IPS-20b (cell line): ENCODE measurements at regions not wholly inside any gene's neighbourhood (a gene's known extent, or its start where the extent isn't known, plus 50 kb on each side); places are given as distances from the start of the nearest gene placed in this dataset.

Experiments
- H3K27ac ChIP-seq: one replicate; pipeline ENCODE4 v1.5.1; 2013; ENCODE audit warnings: low read length
- H3K27me3 ChIP-seq: 2 replicates; pipeline ENCODE4 v1.6.1; 2013; ENCODE audit warnings: mild to moderate bottlenecking, low read length, inconsistent platforms; ENCODE audit not compliant: insufficient read depth
- H3K36me3 ChIP-seq: 2 replicates; pipeline ENCODE4 v1.6.1; 2013; ENCODE audit warnings: low read depth, mild to moderate bottlenecking, inconsistent platforms, low read length, moderate library complexity; ENCODE audit not compliant: insufficient read depth
- H3K4me1 ChIP-seq: 2 replicates; pipeline ENCODE4 v1.6.1; 2013; ENCODE audit warnings: mild to moderate bottlenecking, control low read depth, inconsistent platforms, low read length, moderate library complexity; ENCODE audit not compliant: insufficient read depth
- H3K4me3 ChIP-seq: 2 replicates; pipeline ENCODE4 v1.5.1; 2013; ENCODE audit warnings: mild to moderate bottlenecking, low read length, inconsistent platforms
- H3K9ac ChIP-seq: 2 replicates; pipeline ENCODE4 v1.6.1; 2013; ENCODE audit warnings: low read depth, mild to moderate bottlenecking, inconsistent platforms, low read length, moderate library complexity
- H3K9me3 ChIP-seq: 2 replicates; pipeline ENCODE4 v1.6.1; 2013; ENCODE audit warnings: mild to moderate bottlenecking, low read depth, low read length, inconsistent platforms; ENCODE audit not compliant: insufficient read depth

- H3K36me3 ChIP-seq, result no peaks in the 10 kb centered on the region
- H3K27ac ChIP-seq, result no peak overlapping the region
- H3K27me3 ChIP-seq, result no peaks in the 10 kb centered on the region
- no peak overlapping the region for H3K4me3 ChIP-seq
- peaks cover 7% of the 10 kb centered on the region; the same call in 1 of the 2 replicates for H3K9me3 ChIP-seq
- no peak overlapping the region for H3K9ac ChIP-seq
- H3K4me1 ChIP-seq, result no peaks in the 10 kb centered on the region
These were observed 357.6 kb upstream of the ID4 start for GRCh38 chr6:19479551-19479950.

- no peak overlapping the region for H3K27ac ChIP-seq
- H3K27me3 ChIP-seq, result no peaks in the 10 kb centered on the region
- H3K4me3 ChIP-seq, result no peak overlapping the region
- no peaks in the 10 kb centered on the region for H3K4me1 ChIP-seq
- H3K9ac ChIP-seq, result no peak overlapping the region
- no peaks in the 10 kb centered on the region for H3K36me3 ChIP-seq
- H3K9me3 ChIP-seq, result no peaks in the 10 kb centered on the region; the same call in 1 of the 2 replicates
These were observed 344.3 kb upstream of the ID4 start for GRCh38 chr6:19492636-19493405.

DNA sequence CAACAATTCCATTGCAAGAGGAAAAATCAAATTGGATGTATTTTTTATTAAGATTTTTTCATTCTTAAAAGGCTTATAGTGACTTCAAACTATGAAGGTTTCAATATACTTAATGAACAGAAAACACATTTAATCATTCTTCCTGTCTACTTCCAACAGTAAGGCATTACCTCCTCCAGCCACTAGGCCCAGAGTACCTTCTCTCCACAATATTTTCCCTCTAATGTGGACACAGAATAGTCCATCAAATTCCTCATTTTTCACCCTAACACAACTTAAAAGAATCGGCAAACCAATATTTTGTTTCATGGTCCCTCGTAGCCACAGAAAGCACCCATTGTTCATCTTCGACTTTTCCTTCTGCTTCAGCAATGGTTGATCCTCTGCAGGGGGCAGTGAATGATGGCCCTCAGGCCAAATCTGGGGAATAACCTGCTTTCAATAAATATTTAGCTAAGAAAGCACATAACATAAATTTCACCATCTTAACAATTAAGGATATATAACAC lies 335.4 kb upstream of the ID4 start:
- no peaks in the 10 kb centered on the region for H3K36me3 ChIP-seq
- H3K9ac ChIP-seq, result no peak overlapping the region
- no peaks in the 10 kb centered on the region for H3K27me3 ChIP-seq
- H3K9me3 ChIP-seq, result peaks cover 13% of the 10 kb centered on the region; the same call in 1 of the 2 replicates
- no peak overlapping the region for H3K27ac ChIP-seq
- no peaks in the 10 kb centered on the region for H3K4me1 ChIP-seq
- H3K4me3 ChIP-seq, result no peak overlapping the region

DNA sequence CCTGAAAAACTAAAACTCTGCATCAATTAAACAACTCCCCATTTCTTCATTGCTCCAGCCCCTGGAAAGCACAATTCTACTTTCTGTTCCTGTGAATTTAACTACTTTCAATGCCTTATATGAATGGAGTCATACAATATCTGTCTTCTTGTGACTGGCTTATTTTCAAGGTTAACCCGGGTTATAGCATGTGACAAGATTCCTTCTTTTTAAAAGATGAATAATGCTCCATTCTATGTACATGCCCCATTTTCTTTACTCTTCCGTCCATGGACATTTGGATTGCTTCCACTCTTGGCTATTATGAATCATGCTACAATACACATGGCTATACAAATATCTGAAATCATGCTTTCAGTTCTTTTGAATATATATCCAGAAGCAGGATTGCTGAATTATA lies 334.9 kb upstream of the ID4 start:
- H3K36me3 ChIP-seq, result no peaks in the 10 kb centered on the region
- no peak overlapping the region for H3K4me3 ChIP-seq
- no peaks in the 10 kb centered on the region for H3K27me3 ChIP-seq
- H3K27ac ChIP-seq, result no peak overlapping the region
- H3K4me1 ChIP-seq, result no peaks in the 10 kb centered on the region
- no peak overlapping the region for H3K9ac ChIP-seq
- H3K9me3 ChIP-seq, result peaks cover 15% of the 10 kb centered on the region; the same call in 1 of the 2 replicates

- H3K27ac ChIP-seq, result no peak overlapping the region
- no peak overlapping the region for H3K9ac ChIP-seq
- H3K27me3 ChIP-seq, result no peaks in the 10 kb centered on the region
- H3K9me3 ChIP-seq, result peaks cover 46% of the 10 kb centered on the region
- no peaks in the 10 kb centered on the region for H3K36me3 ChIP-seq
- H3K4me1 ChIP-seq, result no peaks in the 10 kb centered on the region
- no peak overlapping the region for H3K4me3 ChIP-seq
These were observed 321.2 kb upstream of the ID4 start for GRCh38 chr6:19515939-19516338.

GRCh38 chr6:19519941-19520340 lies 317.2 kb upstream of the ID4 start:
- Histone ChIP-seq H3K27ac (no peak overlapping the region), H3K27me3 (no peaks in the 10 kb centered on the region), H3K9ac (no peak overlapping the region), H3K4me1 (no peaks in the 10 kb centered on the region), H3K9me3 (peaks cover 30% of the 10 kb centered on the region), H3K4me3 (no peak overlapping the region), H3K36me3 (no peaks in the 10 kb centered on the region)

DNA sequence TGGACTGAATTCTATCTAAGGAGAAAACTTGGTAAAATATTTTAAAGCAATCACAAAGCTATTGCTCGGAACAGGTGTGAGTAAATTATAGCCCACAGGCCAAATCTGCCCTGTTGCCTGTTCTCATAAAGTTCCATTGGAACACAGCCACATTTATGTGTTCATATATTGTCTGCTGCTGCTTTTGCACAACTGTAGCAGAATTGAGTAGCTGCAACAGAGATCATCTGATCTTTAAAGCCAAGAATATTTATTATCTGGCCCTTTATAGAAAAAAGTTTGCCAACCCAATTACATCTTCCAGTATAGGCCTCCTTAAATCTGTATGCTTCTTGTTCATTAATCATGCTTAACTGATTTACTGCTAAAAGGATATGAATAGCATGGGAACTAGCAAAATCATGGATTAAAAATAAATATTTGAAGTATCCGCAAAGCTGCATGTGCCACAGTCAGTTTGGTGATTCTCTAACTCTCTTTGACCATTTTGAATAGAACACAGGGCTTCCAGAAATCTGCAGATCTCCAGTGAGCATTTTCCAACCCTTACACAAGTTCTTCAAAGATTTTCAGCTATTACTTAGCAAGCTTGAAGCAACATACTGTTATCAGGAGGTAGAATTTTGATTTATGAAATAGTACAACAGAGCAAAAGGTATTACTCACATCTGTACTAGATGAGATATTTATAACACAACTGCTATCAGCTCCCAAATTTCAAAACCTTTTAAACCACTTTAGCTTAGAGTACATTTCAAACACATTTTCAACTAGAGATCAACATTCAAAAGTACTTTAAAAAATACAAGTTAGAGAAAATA lies 312.6 kb upstream of the ID4 start:
- H3K4me3 ChIP-seq, result no peak overlapping the region
- no peaks in the 10 kb centered on the region for H3K36me3 ChIP-seq
- H3K4me1 ChIP-seq, result no peaks in the 10 kb centered on the region
- no peak overlapping the region for H3K27ac ChIP-seq
- no peak overlapping the region for H3K9ac ChIP-seq
- no peaks in the 10 kb centered on the region for H3K9me3 ChIP-seq
- no peaks in the 10 kb centered on the region for H3K27me3 ChIP-seq

DNA sequence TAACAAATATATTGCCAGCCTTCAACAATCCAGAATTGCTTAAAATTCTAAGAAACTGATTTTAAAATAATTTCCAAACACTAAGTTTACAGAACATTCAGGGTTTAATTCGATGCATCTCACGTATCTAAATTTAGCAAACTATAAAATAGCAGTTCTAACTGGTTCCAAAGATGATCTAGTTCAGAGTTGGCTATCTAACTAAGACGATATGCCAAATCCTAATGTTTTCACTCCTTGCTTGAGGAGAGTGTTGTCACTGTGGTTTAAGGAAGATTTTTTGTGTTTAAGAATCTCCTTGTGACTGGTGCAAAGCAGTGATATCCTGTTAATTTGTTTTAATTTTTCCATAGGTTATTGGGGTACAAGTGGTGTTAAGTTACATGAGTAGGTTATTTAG lies 311.5 kb upstream of the ID4 start:
- no peak overlapping the region for H3K9ac ChIP-seq
- H3K4me3 ChIP-seq, result no peak overlapping the region
- H3K27ac ChIP-seq, result no peak overlapping the region
- no peaks in the 10 kb centered on the region for H3K4me1 ChIP-seq
- no peaks in the 10 kb centered on the region for H3K27me3 ChIP-seq
- no peaks in the 10 kb centered on the region for H3K9me3 ChIP-seq
- no peaks in the 10 kb centered on the region for H3K36me3 ChIP-seq

DNA sequence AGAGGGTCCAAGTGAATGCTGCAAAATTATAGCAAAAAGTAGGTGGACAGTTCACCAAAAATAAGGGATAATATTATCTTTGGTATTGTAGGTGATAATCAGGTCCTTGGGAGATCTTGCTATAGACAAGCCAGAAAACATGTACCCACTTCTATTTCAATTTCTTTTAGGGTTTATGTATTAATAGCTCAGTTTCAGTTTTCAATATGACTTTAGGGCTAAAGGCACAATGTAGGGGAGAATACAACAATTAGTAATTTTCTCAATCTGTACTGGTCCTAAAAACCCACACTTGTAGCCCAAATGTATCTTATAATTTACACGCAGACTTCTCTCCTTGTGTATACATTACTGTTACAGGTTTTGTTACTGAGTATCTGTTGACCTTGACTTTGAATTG lies 307.0 kb upstream of the ID4 start:
- H3K36me3 ChIP-seq, result no peaks in the 10 kb centered on the region
- H3K27me3 ChIP-seq, result no peaks in the 10 kb centered on the region
- H3K4me3 ChIP-seq, result no peak overlapping the region
- no peaks in the 10 kb centered on the region for H3K9me3 ChIP-seq
- H3K9ac ChIP-seq, result no peak overlapping the region
- H3K27ac ChIP-seq, result no peak overlapping the region
- H3K4me1 ChIP-seq, result no peaks in the 10 kb centered on the region

GRCh38 chr6:19535351-19535750 lies 301.8 kb upstream of the ID4 start:
- Histone ChIP-seq H3K36me3 (no peaks in the 10 kb centered on the region), H3K27ac (no peak overlapping the region), H3K4me3 (no peak overlapping the region)

GRCh38 chr6:19536838-19537237 lies 300.3 kb upstream of the ID4 start:
- H3K4me3 ChIP-seq, result no peak overlapping the region
- no peaks in the 10 kb centered on the region for H3K27me3 ChIP-seq
- H3K9me3 ChIP-seq, result no peaks in the 10 kb centered on the region; the same call in none of the 2 replicates
- no peaks in the 10 kb centered on the region for H3K36me3 ChIP-seq
- H3K4me1 ChIP-seq, result no peaks in the 10 kb centered on the region
- H3K9ac ChIP-seq, result no peak overlapping the region
- no peak overlapping the region for H3K27ac ChIP-seq

More at GRCh38 chr6:19535351-19535750, 301.8 kb upstream of the ID4 start:
- Histone ChIP-seq H3K27me3 (no peaks in the 10 kb centered on the region), H3K9me3 (no peaks in the 10 kb centered on the region; the same call in none of the 2 replicates), H3K4me1 (no peaks in the 10 kb centered on the region), H3K9ac (no peak overlapping the region)
